GM12875 (cell line): ENCODE measurements at regions not wholly inside any gene's neighbourhood (a gene's known extent, or its start where the extent isn't known, plus 50 kb on each side); places are given as distances from the start of the nearest gene placed in this dataset.

Source experiments
- H3K4me3 ChIP-seq: one replicate; pipeline ENCODE4 v1.5.1; 2011; ENCODE audit warnings: low read depth, low read length, control low read depth
- CTCF ChIP-seq: IDR thresholded peaks from 2 replicates; pipeline ENCODE4 v1.5.1; 2011; ENCODE audit warnings: low read depth, mild to moderate bottlenecking, control low read depth, inconsistent platforms, low read length, moderate library complexity, borderline replicate concordance; ENCODE audit not compliant: insufficient read depth

GRCh38 chr11:97506076-97506759 lies 1116.4 kb downstream of the JRKL start:
- no peak overlapping the region for H3K4me3 ChIP-seq
- no peak for TF ChIP-seq CTCF

GRCh38 chr11:97514446-97514845 lies 1124.6 kb downstream of the JRKL start:
- no peak for TF ChIP-seq CTCF
- no peak overlapping the region for H3K4me3 ChIP-seq

- TF ChIP-seq CTCF = no peak
- H3K4me3 ChIP-seq = no peak overlapping the region
Observed at GRCh38 chr11:97516688-97517087, 1126.9 kb downstream of the JRKL start.

GRCh38 chr11:97525273-97525672 lies 1135.5 kb downstream of the JRKL start:
- no peak overlapping the region for H3K4me3 ChIP-seq
- TF ChIP-seq CTCF = no peak

- H3K4me3 ChIP-seq = no peak overlapping the region
- no peak for TF ChIP-seq CTCF
Observed at GRCh38 chr11:97537407-97538150, 1147.8 kb downstream of the JRKL start.

- TF ChIP-seq CTCF = no peak
- no peak overlapping the region for H3K4me3 ChIP-seq
Observed at GRCh38 chr11:97544431-97544830, 1154.6 kb downstream of the JRKL start.

- H3K4me3 ChIP-seq = no peak overlapping the region
Observed at GRCh38 chr11:97548280-97548679, 1158.5 kb downstream of the JRKL start.

More at GRCh38 chr11:97548280-97548679, 1158.5 kb downstream of the JRKL start:
- no peak for TF ChIP-seq CTCF
